CD4-positive, alpha-beta T cell (primary cell): ENCODE measurements at regions not wholly inside any gene's neighbourhood (a gene's known extent, or its start where the extent isn't known, plus 50 kb on each side); places are given as distances from the start of the nearest gene placed in this dataset.

Experiments used
- ATAC-seq: fragments of 200-7000 bp; cut with Tn5 transposase; one replicate; pipeline ENCODE4 v1.10.0; 2022; ENCODE audit warnings: mild to moderate bottlenecking; ENCODE audit not compliant: poor library complexity
- CTCF ChIA-PET: fragments of 350-600 bp; sonication (Branson Sonifier 250); formaldehyde crosslinking; loops from one replicate; lab custom pipeline; 2021; ENCODE audit warnings: antibody characterized with exemption, inconsistent platforms; lab: Charles Lee
- POLR2A ChIA-PET: fragments of 350-600 bp; sonication (Branson Sonifier 250); formaldehyde crosslinking; loops from one replicate; lab custom pipeline; 2021; ENCODE audit warnings: antibody characterized with exemption, inconsistent platforms; lab: Charles Lee
- DNase-seq, 14 experiments: peaks; one replicate each; pipeline ENCODE4 v3.0.0-alpha.2; 2013 to 2020; ENCODE audit warnings: mixed read lengths in 2 of 14
- H3K27ac ChIP-seq, 2 donors: one replicate each; pipeline versions ENCODE4 v1.5.1 to v1.7.0; 2013; ENCODE audit warnings: low read length in 2 of 2, low read depth in 1 of 2, mild to moderate bottlenecking in 1 of 2
- H3K27me3 ChIP-seq, 2 experiments: 1 replicate in 1 of 2; 2 replicates in 1 of 2; pipeline versions ENCODE4 v1.6.1 to v1.7.0; 2013; ENCODE audit warnings: low read length in 2 of 2, control low read depth in 1 of 2, mild to moderate bottlenecking in 1 of 2, moderate library complexity in 1 of 2; ENCODE audit not compliant: insufficient read depth in 2 of 2, control insufficient read depth in 1 of 2
- H3K36me3 ChIP-seq: one replicate; pipeline ENCODE4 v1.6.1; 2013; ENCODE audit warnings: low read length, control low read depth; ENCODE audit not compliant: insufficient read depth
- H3K4me1 ChIP-seq: one replicate; pipeline ENCODE4 v1.6.1; 2013; ENCODE audit warnings: low read length, control low read depth; ENCODE audit not compliant: insufficient read depth
- H3K4me3 ChIP-seq: one replicate; pipeline ENCODE4 v1.5.1; 2013; ENCODE audit warnings: mild to moderate bottlenecking, low read length, moderate library complexity
- H3K9me3 ChIP-seq, 2 experiments: 1 replicate in 1 of 2; 2 replicates in 1 of 2; pipeline versions ENCODE4 v1.6.1 to v1.7.0; 2013; ENCODE audit warnings: low read length in 2 of 2, mild to moderate bottlenecking in 2 of 2, control low read depth in 1 of 2, moderate library complexity in 1 of 2; ENCODE audit not compliant: control insufficient read depth in 1 of 2, insufficient read depth in 1 of 2
- H3K27ac Mint-ChIP-seq: one replicate; pipeline ENCODE4 v1.8.0; 2020; ENCODE audit warnings: mixed read lengths
- H3K27me3 Mint-ChIP-seq: one replicate; pipeline ENCODE4 v1.8.0; 2021; ENCODE audit warnings: mixed read lengths
- H3K36me3 Mint-ChIP-seq: one replicate; pipeline ENCODE4 v1.8.0; 2021; ENCODE audit warnings: low read depth, mixed read lengths
- H3K4me1 Mint-ChIP-seq: one replicate; pipeline ENCODE4 v1.8.0; 2021; ENCODE audit warnings: low read depth, mixed read lengths
- H3K4me3 Mint-ChIP-seq: one replicate; pipeline ENCODE4 v1.8.0; 2020; ENCODE audit warnings: mild to moderate bottlenecking, mixed read lengths
- H3K9me3 Mint-ChIP-seq: one replicate; pipeline ENCODE4 v1.8.0; 2020; ENCODE audit warnings: mixed read lengths
- intact Hi-C, 2 experiments: fragments of 100-400 bp; cut with DNase I in 1 of 2; cut with micrococcal nuclease in 1 of 2; formaldehyde crosslinking; loops; one replicate each; pipeline versions ENCODE4 v1.15.1 to v1.9.0; 2023 to 2025; cut with DNase I, micrococcal nuclease
- TF ChIP-seq, protein P1 (sequence below): fragments of 200-600 bp; IDR thresholded peaks from one replicate; pipeline ENCODE4 v1.8.0; 2022; ENCODE audit warnings: antibody characterized with exemption, mild to moderate bottlenecking

DNA sequence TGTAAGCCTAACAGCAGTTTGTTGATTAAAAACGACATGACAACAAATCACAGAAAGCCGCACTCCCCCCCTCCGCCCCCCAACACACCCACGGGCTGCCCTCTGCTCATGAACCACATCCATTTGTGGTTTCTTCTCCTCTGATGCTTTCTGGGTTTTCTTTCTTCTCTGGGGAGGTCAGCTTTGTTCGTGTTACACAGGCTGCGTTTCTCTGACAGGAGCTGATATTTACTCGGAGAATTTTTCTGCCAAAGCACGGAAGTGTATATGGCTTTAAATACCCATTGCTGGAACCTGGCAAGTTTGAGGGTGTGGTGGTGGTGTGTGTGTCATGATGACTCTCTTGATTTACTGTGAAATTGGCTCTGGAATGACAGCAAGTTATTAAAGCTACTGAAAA is 883.7 kb upstream of the TMEM132C start:
- Histone ChIP-seq H3K4me1 (peaks cover 5% of the 10 kb centered on the region), H3K9me3 (peaks cover 0 to 3% of the 10 kb centered on the region in 2 experiments), H3K27ac (no peak overlapping the region), H3K27me3 (no peaks in the 10 kb centered on the region), H3K36me3 (no peaks in the 10 kb centered on the region), H3K4me3 (no peak overlapping the region)
- no peaks in the 10 kb centered on the region for H3K9me3 Mint-ChIP-seq
- ATAC-seq: no peak
- POLR2A ChIA-PET: no interaction called here
- no peaks in the 10 kb centered on the region for H3K4me1 Mint-ChIP-seq
- no peak overlapping the region for H3K4me3 Mint-ChIP-seq
- H3K36me3 Mint-ChIP-seq: no peaks in the 10 kb centered on the region
- no peak for DNase-seq
- intact Hi-C loops: no loop called here
- TF ChIP-seq, protein P1, sequence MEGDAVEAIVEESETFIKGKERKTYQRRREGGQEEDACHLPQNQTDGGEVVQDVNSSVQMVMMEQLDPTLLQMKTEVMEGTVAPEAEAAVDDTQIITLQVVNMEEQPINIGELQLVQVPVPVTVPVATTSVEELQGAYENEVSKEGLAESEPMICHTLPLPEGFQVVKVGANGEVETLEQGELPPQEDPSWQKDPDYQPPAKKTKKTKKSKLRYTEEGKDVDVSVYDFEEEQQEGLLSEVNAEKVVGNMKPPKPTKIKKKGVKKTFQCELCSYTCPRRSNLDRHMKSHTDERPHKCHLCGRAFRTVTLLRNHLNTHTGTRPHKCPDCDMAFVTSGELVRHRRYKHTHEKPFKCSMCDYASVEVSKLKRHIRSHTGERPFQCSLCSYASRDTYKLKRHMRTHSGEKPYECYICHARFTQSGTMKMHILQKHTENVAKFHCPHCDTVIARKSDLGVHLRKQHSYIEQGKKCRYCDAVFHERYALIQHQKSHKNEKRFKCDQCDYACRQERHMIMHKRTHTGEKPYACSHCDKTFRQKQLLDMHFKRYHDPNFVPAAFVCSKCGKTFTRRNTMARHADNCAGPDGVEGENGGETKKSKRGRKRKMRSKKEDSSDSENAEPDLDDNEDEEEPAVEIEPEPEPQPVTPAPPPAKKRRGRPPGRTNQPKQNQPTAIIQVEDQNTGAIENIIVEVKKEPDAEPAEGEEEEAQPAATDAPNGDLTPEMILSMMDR: no peak
- no peaks in the 10 kb centered on the region for H3K27me3 Mint-ChIP-seq
- CTCF ChIA-PET: no interaction called here
- no peak overlapping the region for H3K27ac Mint-ChIP-seq

DNA sequence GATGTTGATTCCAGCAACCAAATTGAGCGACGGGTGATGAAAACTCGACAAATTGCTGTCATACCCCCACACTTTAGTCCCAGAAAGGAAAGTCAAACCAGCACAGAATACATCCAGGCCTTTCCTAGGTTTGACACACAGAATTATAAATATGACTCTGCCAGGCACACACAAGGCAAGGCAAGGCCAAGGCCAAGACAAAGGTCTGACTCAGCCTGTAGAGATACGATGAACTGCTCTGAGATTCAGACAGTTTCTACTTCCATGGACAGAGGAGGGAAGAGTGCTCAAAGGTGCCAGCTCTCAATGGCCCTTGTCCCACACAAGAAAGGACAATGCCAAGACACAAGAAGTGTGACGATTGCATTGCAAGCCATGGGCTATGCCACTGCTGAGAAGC is 880.2 kb upstream of the TMEM132C start:
- Mint-ChIP-seq H3K27ac (no peak overlapping the region), H3K27me3 (no peaks in the 10 kb centered on the region), H3K4me1 (no peaks in the 10 kb centered on the region), H3K9me3 (no peaks in the 10 kb centered on the region), H3K36me3 (no peaks in the 10 kb centered on the region), H3K4me3 (no peak overlapping the region)
- Histone ChIP-seq H3K36me3 (no peaks in the 10 kb centered on the region), H3K27me3 (no peaks in the 10 kb centered on the region), H3K4me3 (no peak overlapping the region), H3K9me3 (no peaks in the 10 kb centered on the region), H3K4me1 (no peaks in the 10 kb centered on the region), H3K27ac (no peak overlapping the region)
- CTCF ChIA-PET: no interaction called here
- intact Hi-C loops: no loop called here
- POLR2A ChIA-PET: no interaction called here
- TF ChIP-seq, protein P1: no peak
- ATAC-seq (no peak), DNase-seq (no peak)

DNA sequence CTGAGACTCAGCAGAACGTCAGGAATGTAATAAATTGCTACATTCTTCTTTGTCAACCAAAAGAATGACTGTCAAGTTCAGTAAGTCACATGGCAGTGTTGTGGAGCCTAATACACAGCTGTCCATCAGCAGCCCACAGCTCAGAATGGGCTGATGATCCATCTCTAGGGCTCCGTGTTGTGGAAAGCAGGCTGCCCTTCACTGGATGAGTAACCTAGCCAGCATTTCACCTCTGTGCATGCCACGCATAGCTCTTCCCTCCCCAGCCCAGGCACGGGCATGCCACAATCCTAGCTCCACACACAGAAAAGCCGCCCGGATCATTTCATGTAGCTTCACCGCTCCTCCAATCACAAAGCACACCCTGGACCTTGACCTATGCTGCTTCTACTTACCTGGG is 878.0 kb upstream of the TMEM132C start:
- Histone ChIP-seq H3K27ac (no peak overlapping the region), H3K4me1 (no peaks in the 10 kb centered on the region), H3K9me3 (no peaks in the 10 kb centered on the region), H3K36me3 (no peaks in the 10 kb centered on the region), H3K4me3 (no peak overlapping the region), H3K27me3 (no peaks in the 10 kb centered on the region)
- no peaks in the 10 kb centered on the region for H3K9me3 Mint-ChIP-seq
- no peaks in the 10 kb centered on the region for H3K36me3 Mint-ChIP-seq
- H3K4me1 Mint-ChIP-seq: no peaks in the 10 kb centered on the region
- H3K4me3 Mint-ChIP-seq: no peak overlapping the region
- intact Hi-C loops: no loop called here
- TF ChIP-seq, protein P1: no peak
- ATAC-seq: no peak
- POLR2A ChIA-PET: no interaction called here
- CTCF ChIA-PET: no interaction called here
- no peak for DNase-seq
- H3K27me3 Mint-ChIP-seq: no peaks in the 10 kb centered on the region
- no peak overlapping the region for H3K27ac Mint-ChIP-seq
